ENCODE measurements at regions not wholly inside any gene's neighbourhood (a gene's known extent, or its start where the extent isn't known, plus 50 kb on each side); places are given as distances from the start of the nearest gene placed in this dataset.

- TF ChIP-seq POLR2A (IDR thresholded peaks at IDR 0.05) (no peak), CTCF (IDR thresholded peaks at IDR 0.05) (no peak)
Observed at GRCh38 chr5:159732220-159732619, 184.1 kb upstream of the ADRA1B start.
